ENCODE measurements at regions not wholly inside any gene's neighbourhood (a gene's known extent, or its start where the extent isn't known, plus 50 kb on each side); places are given as distances from the start of the nearest gene placed in this dataset.

- Histone ChIP-seq H3K4me3 (no peak overlapping the region), H3K9me1 (ENCODE audit: control insufficient read depth, insufficient read depth, low read length) (no peaks in the 10 kb centered on the region), H3K4me2 (ENCODE audit: insufficient read depth, low read length) (no peak overlapping the region), H4K20me1 (replicated peaks; ENCODE audit: control insufficient read depth, insufficient read depth, low read length) (no peaks in the 10 kb centered on the region), H3K9ac (ENCODE audit: insufficient read depth in 1 of 2, low read depth in 2 of 2, low read length in 2 of 2) (no peak overlapping the region), H2AFZ (ENCODE audit: low read depth, low read length) (no peak overlapping the region), H3K36me3 (ENCODE audit: control insufficient read depth, insufficient read depth, low read length) (no peaks in the 10 kb centered on the region), H3K9me3 (replicated peaks; ENCODE audit: control insufficient read depth, insufficient read depth, low read depth, low read length) (no peaks in the 10 kb centered on the region), H3K79me2 (ENCODE audit: control insufficient read depth, insufficient read depth, low read length) (no peaks in the 10 kb centered on the region), H3K27me3 (ENCODE audit: control insufficient read depth in 2 of 2, insufficient read depth in 2 of 2, low read length in 2 of 2) (no peaks in the 10 kb centered on the region), H3K4me1 (replicated peaks in 1 of 2; ENCODE audit: control insufficient read depth in 2 of 2, insufficient read depth in 2 of 2, low read length in 2 of 2) (no peaks in the 10 kb centered on the region), H3K27ac (ENCODE audit: extremely low read depth, low read depth, low read length) (no peak overlapping the region)
- ATAC-seq (no peak), FAIRE-seq (no peak), DNase-seq (ENCODE audit: extremely low read depth in 1 of 4, low spot score in 3 of 4) (no peak)
- TF ChIP-seq U2AF2 (optimal IDR thresholded peaks at IDR 0.05; ENCODE audit: low read depth, low read length) (no peak), ASH1L (IDR thresholded peaks at IDR 0.05; ENCODE audit: borderline replicate concordance, low read depth, partially characterized antibody) (no peak), ZBTB12 (CRISPR knock-in tag; IDR thresholded peaks at IDR 0.05) (no peak), ARID3A (IDR thresholded peaks at IDR 0.05; ENCODE audit: borderline replicate concordance, low read depth, low read length) (no peak), CBX5 (IDR thresholded peaks at IDR 0.05; ENCODE audit: borderline replicate concordance, low read depth) (no peak), BRF1 (IDR thresholded peaks at IDR 0.05; ENCODE audit: borderline replicate concordance, extremely low read depth, insufficient read length) (no peak), SREBF1 (IDR thresholded peaks at IDR 0.05; ENCODE audit: borderline replicate concordance, low read depth, low read length) (no peak)
- no TSS peak for BruUV-seq (replicated peaks)
- ChIA-PET POLR2A (no interaction called here), CTCF (ENCODE audit: low intra/inter-chr PET ratio) (no interaction called here)
- WGBS (ENCODE audit: insufficient coverage, low coverage, missing lambda C conversion rate): 0% methylated on average over 1 of the region's 1 CpG
- in situ Hi-C loops (cut with MboI): no loop called here
- intact Hi-C loops (cut with micrococcal nuclease): no loop called here
Measured at GRCh38 chr4:106679063-106679462, 310.5 kb upstream of the GIMD1 start.
